Right lobe of liver (tissue), 4 donors: ENCODE measurements at regions not wholly inside any gene's neighbourhood (a gene's known extent, or its start where the extent isn't known, plus 50 kb on each side); places are given as distances from the start of the nearest gene placed in this dataset.
A peak's percentile ranks its signal among the peaks of the same experiment; 100 is the strongest.

Experiments
- CTCF ChIP-seq, 4 donors: fragments of 200-600 bp in 3 of 4; fragments of 450-650 bp in 1 of 4; IDR thresholded peaks; one replicate each; pipeline versions ENCODE4 v1.5.1 to v1.8.0; 2016 to 2022; ENCODE audit warnings: antibody characterized with exemption in 4 of 4, mild to moderate bottlenecking in 2 of 4
- POLR2A ChIP-seq: fragments of 450-650 bp; IDR thresholded peaks from one replicate; pipeline ENCODE4 v1.6.1; 2017; ENCODE audit warnings: antibody characterized with exemption, mild to moderate bottlenecking
- donor health status: DM: no; HTN: no; CAD: no.
- donor health status: DM: no; HTN: no; CAD: no.
- donor health status: DM: no; HTN: yes; CAD: no.

GRCh38 chr14:106848330-106849121 lies 1322.1 kb downstream of the TMEM121 start:
- TF ChIP-seq CTCF (IDR thresholded peaks at IDR 0.05) (peak in 1 of 4 donors; percentile 8), POLR2A (no peak)
